ENCODE measurements at regions not wholly inside any gene's neighbourhood (a gene's known extent, or its start where the extent isn't known, plus 50 kb on each side); places are given as distances from the start of the nearest gene placed in this dataset.

DNA sequence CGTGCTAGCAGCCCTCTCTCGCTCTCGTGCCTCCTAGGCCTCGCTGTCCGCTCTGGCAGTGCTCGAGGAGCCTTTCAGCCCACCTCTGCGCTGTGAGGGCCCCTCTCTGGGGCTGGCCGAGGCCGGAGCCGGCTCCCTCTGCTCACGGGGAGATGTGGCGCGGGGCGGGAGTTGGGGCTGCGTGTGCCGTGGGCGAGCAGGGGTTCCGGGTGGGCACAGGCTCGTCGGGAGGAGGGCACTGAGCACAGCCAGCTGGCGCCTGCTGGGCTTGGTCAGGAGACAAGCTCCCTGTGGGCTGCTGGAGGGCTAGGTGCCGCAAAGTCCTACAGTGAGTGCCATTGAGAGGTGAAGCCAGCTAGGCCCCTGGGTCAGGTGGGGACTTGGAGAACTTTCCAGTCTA is 994.5 kb downstream of the C4orf33 start:
- H3K27me3 ChIP-seq (replicated peaks; ENCODE audit: insufficient read depth, low read depth, low read length, poor library complexity) = no peaks in the 10 kb centered on the region
- H3K4me3 ChIP-seq (ENCODE audit: low read depth, low read length, poor library complexity, severe bottlenecking) = no peak overlapping the region
- BruUV-seq (replicated peaks) = no TSS peak
- no peak overlapping the region for H3K27ac ChIP-seq (ENCODE audit: low read depth, low read length, poor library complexity, severe bottlenecking)
- H3K36me3 ChIP-seq (ENCODE audit: insufficient read depth, low read length, poor library complexity, severe bottlenecking) = no peaks in the 10 kb centered on the region
- intact Hi-C loops (cut with micrococcal nuclease; ENCODE audit: unreplicated experiment) = no loop called here
- ChIA-PET POLR2A (ENCODE audit: low non-redundant PET) (no interaction called here), CTCF (no interaction called here)
- no peak for DNase-seq (ENCODE audit: low spot score)
- TF ChIP-seq, protein P1, sequence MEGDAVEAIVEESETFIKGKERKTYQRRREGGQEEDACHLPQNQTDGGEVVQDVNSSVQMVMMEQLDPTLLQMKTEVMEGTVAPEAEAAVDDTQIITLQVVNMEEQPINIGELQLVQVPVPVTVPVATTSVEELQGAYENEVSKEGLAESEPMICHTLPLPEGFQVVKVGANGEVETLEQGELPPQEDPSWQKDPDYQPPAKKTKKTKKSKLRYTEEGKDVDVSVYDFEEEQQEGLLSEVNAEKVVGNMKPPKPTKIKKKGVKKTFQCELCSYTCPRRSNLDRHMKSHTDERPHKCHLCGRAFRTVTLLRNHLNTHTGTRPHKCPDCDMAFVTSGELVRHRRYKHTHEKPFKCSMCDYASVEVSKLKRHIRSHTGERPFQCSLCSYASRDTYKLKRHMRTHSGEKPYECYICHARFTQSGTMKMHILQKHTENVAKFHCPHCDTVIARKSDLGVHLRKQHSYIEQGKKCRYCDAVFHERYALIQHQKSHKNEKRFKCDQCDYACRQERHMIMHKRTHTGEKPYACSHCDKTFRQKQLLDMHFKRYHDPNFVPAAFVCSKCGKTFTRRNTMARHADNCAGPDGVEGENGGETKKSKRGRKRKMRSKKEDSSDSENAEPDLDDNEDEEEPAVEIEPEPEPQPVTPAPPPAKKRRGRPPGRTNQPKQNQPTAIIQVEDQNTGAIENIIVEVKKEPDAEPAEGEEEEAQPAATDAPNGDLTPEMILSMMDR (conservative IDR thresholded peaks at IDR 0.05; ENCODE audit: low read depth, low read length) = no peak
- TF ChIP-seq EZH2 (IDR thresholded peaks at IDR 0.05; ENCODE audit: borderline replicate concordance, low read depth, low read length, poor library complexity, severe bottlenecking) = no peak
- H3K9me3 ChIP-seq (ENCODE audit: low read depth, low read length, poor library complexity, severe bottlenecking) = no peaks in the 10 kb centered on the region
- no peaks in the 10 kb centered on the region for H3K4me1 ChIP-seq (ENCODE audit: insufficient read depth, low read length, poor library complexity, severe bottlenecking)

DNA sequence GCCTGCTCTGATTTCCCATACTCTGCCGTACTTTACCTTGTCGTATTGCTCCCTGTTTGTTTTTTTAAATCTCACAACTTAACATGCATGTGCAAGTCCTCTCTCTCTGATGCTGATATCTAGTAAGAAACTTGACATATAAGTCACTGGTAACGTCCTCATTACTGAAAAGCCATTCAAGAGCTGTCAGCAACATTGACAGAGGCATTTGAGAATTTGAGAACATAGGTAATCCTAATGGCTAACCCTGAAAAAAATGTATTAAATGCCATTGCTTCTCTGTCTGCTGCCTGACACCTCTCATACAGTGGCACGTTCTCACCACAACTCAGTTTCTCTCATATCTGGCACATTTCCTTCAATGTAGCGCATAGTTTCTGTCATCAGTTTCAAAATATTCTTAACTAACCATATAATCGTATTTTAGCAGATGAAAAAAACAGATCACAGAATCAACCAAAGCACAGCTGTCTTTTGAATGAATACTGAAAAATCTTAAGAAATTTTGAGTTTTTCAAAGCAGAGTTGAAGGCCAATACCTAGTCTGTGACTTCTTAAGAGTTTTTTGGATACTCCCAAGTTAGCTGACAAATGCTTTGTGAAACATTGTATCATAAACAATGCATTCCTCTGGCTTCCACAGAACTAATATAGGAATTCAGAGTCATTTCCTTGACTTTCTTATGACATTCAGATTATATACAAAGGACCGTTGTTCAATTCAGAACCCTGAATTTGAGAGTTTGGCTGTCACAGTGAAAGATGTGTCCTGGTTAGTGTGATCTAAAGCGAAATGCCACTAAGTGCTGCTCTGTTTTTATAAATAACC is 996.4 kb downstream of the C4orf33 start:
- Histone ChIP-seq H3K9me3 (ENCODE audit: low read depth, low read length, poor library complexity, severe bottlenecking) (no peaks in the 10 kb centered on the region), H3K4me1 (ENCODE audit: insufficient read depth, low read length, poor library complexity, severe bottlenecking) (no peaks in the 10 kb centered on the region), H3K4me3 (ENCODE audit: low read depth, low read length, poor library complexity, severe bottlenecking) (no peak overlapping the region), H3K27ac (ENCODE audit: low read depth, low read length, poor library complexity, severe bottlenecking) (no peak overlapping the region), H3K27me3 (replicated peaks; ENCODE audit: insufficient read depth, low read depth, low read length, poor library complexity) (no peaks in the 10 kb centered on the region), H3K36me3 (ENCODE audit: insufficient read depth, low read length, poor library complexity, severe bottlenecking) (no peaks in the 10 kb centered on the region)
- no TSS peak for BruUV-seq (replicated peaks)
- ChIA-PET CTCF (no interaction called here), POLR2A (ENCODE audit: low non-redundant PET) (no interaction called here)
- TF ChIP-seq, protein P1 (conservative IDR thresholded peaks at IDR 0.05; ENCODE audit: low read depth, low read length) = no peak
- TF ChIP-seq EZH2 (IDR thresholded peaks at IDR 0.05; ENCODE audit: borderline replicate concordance, low read depth, low read length, poor library complexity, severe bottlenecking) = no peak
- no peak for DNase-seq (ENCODE audit: low spot score)
- intact Hi-C loops (cut with micrococcal nuclease; ENCODE audit: unreplicated experiment) = no loop called here

GRCh38 chr4:130099105-130099504 is 1003.2 kb downstream of the C4orf33 start:
- CTCF ChIA-PET = no interaction called here
- intact Hi-C loops (cut with micrococcal nuclease; ENCODE audit: unreplicated experiment) = no loop called here
- Histone ChIP-seq H3K36me3 (ENCODE audit: insufficient read depth, low read length, poor library complexity, severe bottlenecking) (no peaks in the 10 kb centered on the region), H3K27me3 (replicated peaks; ENCODE audit: insufficient read depth, low read depth, low read length, poor library complexity) (no peaks in the 10 kb centered on the region), H3K27ac (ENCODE audit: low read depth, low read length, poor library complexity, severe bottlenecking) (no peak overlapping the region), H3K9me3 (ENCODE audit: low read depth, low read length, poor library complexity, severe bottlenecking) (no peaks in the 10 kb centered on the region), H3K4me3 (ENCODE audit: low read depth, low read length, poor library complexity, severe bottlenecking) (no peak overlapping the region), H3K4me1 (ENCODE audit: insufficient read depth, low read length, poor library complexity, severe bottlenecking) (no peaks in the 10 kb centered on the region)
- no peak for DNase-seq (ENCODE audit: low spot score)
- TF ChIP-seq, protein P1 (conservative IDR thresholded peaks at IDR 0.05; ENCODE audit: low read depth, low read length) = no peak
- TF ChIP-seq EZH2 (IDR thresholded peaks at IDR 0.05; ENCODE audit: borderline replicate concordance, low read depth, low read length, poor library complexity, severe bottlenecking) = no peak
- no TSS peak for BruUV-seq (replicated peaks)
- POLR2A ChIA-PET (ENCODE audit: low non-redundant PET) = no interaction called here

Data from A673 (cell line).